Loucy (cell line): ENCODE measurements at regions not wholly inside any gene's neighbourhood (a gene's known extent, or its start where the extent isn't known, plus 50 kb on each side); places are given as distances from the start of the nearest gene placed in this dataset.

Experiments
- H2AFZ ChIP-seq: fragments of 200-600 bp; sonication (generic); 2 replicates; pipeline ENCODE4 v1.6.0; 2016; ENCODE audit warnings: antibody characterized with exemption, mild to moderate bottlenecking, low read length, moderate library complexity
- H3F3A ChIP-seq: fragments of 200-600 bp; 2 replicates; pipeline ENCODE4 v1.6.0; 2016; ENCODE audit warnings: antibody characterized with exemption, low read depth, mild to moderate bottlenecking
- H3K27me3 ChIP-seq: fragments of 200-600 bp; sonication (generic); 2 replicates; pipeline ENCODE4 v1.6.1; 2014; ENCODE audit warnings: low read length, mild to moderate bottlenecking; ENCODE audit not compliant: insufficient read depth, poor library complexity, severe bottlenecking
- H3K36me3 ChIP-seq: fragments of 200-600 bp; sonication (generic); 2 replicates; pipeline ENCODE4 v1.6.1; 2016; ENCODE audit warnings: low read length; ENCODE audit not compliant: insufficient read depth
- H3K4me1 ChIP-seq: fragments of 200-600 bp; sonication (generic); 2 replicates; pipeline ENCODE4 v1.5.1; 2014; ENCODE audit warnings: low read length, mild to moderate bottlenecking; ENCODE audit not compliant: insufficient read depth, poor library complexity, severe bottlenecking
- H3K4me2 ChIP-seq: fragments of 200-600 bp; sonication (generic); 2 replicates; pipeline ENCODE4 v1.6.0; 2014; ENCODE audit warnings: antibody characterized with exemption, low read length, low read depth, mild to moderate bottlenecking; ENCODE audit not compliant: poor library complexity, severe bottlenecking
- H3K4me3 ChIP-seq: fragments of 200-600 bp; sonication (generic); 2 replicates; pipeline ENCODE4 v1.5.1; 2014; ENCODE audit warnings: low read length, mild to moderate bottlenecking, mixed read lengths; ENCODE audit not compliant: poor library complexity, severe bottlenecking
- H3K79me2 ChIP-seq: fragments of 200-600 bp; sonication (generic); 2 replicates; pipeline ENCODE4 v1.6.1; 2014; ENCODE audit warnings: low read length; ENCODE audit not compliant: insufficient read depth
- H3K9ac ChIP-seq: fragments of 200-600 bp; sonication (generic); 2 replicates; pipeline ENCODE4 v1.6.0; 2014; ENCODE audit warnings: mild to moderate bottlenecking, low read depth, low read length, moderate library complexity; ENCODE audit not compliant: poor library complexity, severe bottlenecking
- H3K9me2 ChIP-seq: fragments of 200-600 bp; sonication (generic); replicated peaks from 2 replicates; pipeline ENCODE4 v1.6.1; 2016; ENCODE audit warnings: low read depth, low read length, mixed read lengths
- H3K9me3 ChIP-seq: fragments of 200-600 bp; sonication (generic); 2 replicates; pipeline ENCODE4 v1.6.1; 2014; ENCODE audit warnings: mild to moderate bottlenecking, antibody characterized with exemption, low read length, low read depth; ENCODE audit not compliant: insufficient read depth
- H4K20me1 ChIP-seq: fragments of 200-600 bp; sonication (generic); 2 replicates; pipeline ENCODE4 v1.6.0; 2014; ENCODE audit warnings: antibody characterized with exemption, low read length, mild to moderate bottlenecking; ENCODE audit not compliant: insufficient read depth, poor library complexity, severe bottlenecking
- CTCF ChIP-seq: fragments of 200-600 bp; sonication (generic); conservative IDR thresholded peaks from 2 replicates; pipeline ENCODE4 v1.5.1; 2014; ENCODE audit warnings: mild to moderate bottlenecking, antibody characterized with exemption, low read length
- EZH2phosphoT487 ChIP-seq: fragments of 200-600 bp; IDR thresholded peaks from 2 replicates; pipeline ENCODE4 v1.6.1; 2018; ENCODE audit warnings: antibody characterized with exemption, mild to moderate bottlenecking, moderate library complexity, borderline replicate concordance

- Histone ChIP-seq H3K27me3 (no peaks in the 10 kb centered on the region), H3F3A (no peaks in the 10 kb centered on the region)
Measured at GRCh38 chr3:118540826-118541225, 493.8 kb downstream of the IGSF11 start.

GRCh38 chr3:118541796-118542195, 492.9 kb downstream of the IGSF11 start:
- Histone ChIP-seq H2AFZ (no peak overlapping the region), H4K20me1 (no peaks in the 10 kb centered on the region), H3K27me3 (no peaks in the 10 kb centered on the region), H3K79me2 (no peaks in the 10 kb centered on the region), H3K9me2 (no peaks in the 10 kb centered on the region), H3K4me1 (no peaks in the 10 kb centered on the region), H3F3A (no peaks in the 10 kb centered on the region), H3K4me2 (no peak overlapping the region), H3K36me3 (no peaks in the 10 kb centered on the region), H3K9me3 (no peaks in the 10 kb centered on the region; the same call in 1 of the 2 replicates), H3K4me3 (no peak overlapping the region), H3K9ac (no peak overlapping the region)
- TF ChIP-seq EZH2phosphoT487 (no peak), CTCF (no peak)

More at GRCh38 chr3:118540826-118541225, 493.8 kb downstream of the IGSF11 start:
- Histone ChIP-seq H3K36me3 (no peaks in the 10 kb centered on the region), H3K4me3 (no peak overlapping the region), H2AFZ (no peak overlapping the region), H3K4me1 (no peaks in the 10 kb centered on the region), H3K9me2 (no peaks in the 10 kb centered on the region), H3K4me2 (no peak overlapping the region), H3K79me2 (no peaks in the 10 kb centered on the region), H3K9me3 (no peaks in the 10 kb centered on the region; the same call in 1 of the 2 replicates), H3K9ac (no peak overlapping the region), H4K20me1 (no peaks in the 10 kb centered on the region)
- no peak for TF ChIP-seq CTCF
- no peak for TF ChIP-seq EZH2phosphoT487

- Histone ChIP-seq H2AFZ (no peak overlapping the region), H3K36me3 (no peaks in the 10 kb centered on the region), H3K4me2 (no peak overlapping the region), H3K9me3 (no peaks in the 10 kb centered on the region; the same call in 1 of the 2 replicates), H3K27me3 (no peaks in the 10 kb centered on the region), H3K9me2 (no peaks in the 10 kb centered on the region), H3K9ac (no peak overlapping the region), H3K4me3 (no peak overlapping the region), H3K79me2 (no peaks in the 10 kb centered on the region), H3K4me1 (no peaks in the 10 kb centered on the region), H4K20me1 (no peaks in the 10 kb centered on the region), H3F3A (no peaks in the 10 kb centered on the region)
- no peak for TF ChIP-seq CTCF
- TF ChIP-seq EZH2phosphoT487 = no peak
Measured at GRCh38 chr3:118543832-118544231, 490.8 kb downstream of the IGSF11 start.
